SK-N-SH (cell line): ENCODE measurements at regions not wholly inside any gene's neighbourhood (a gene's known extent, or its start where the extent isn't known, plus 50 kb on each side); places are given as distances from the start of the nearest gene placed in this dataset.
A peak's percentile ranks its signal among the peaks of the same experiment; 100 is the strongest.

Experiments used
- CHD2 ChIP-seq: fragments of 150-350 bp; IDR thresholded peaks from 2 replicates; pipeline ENCODE4 v1.6.1; 2018; ENCODE audit warnings: low read length; ENCODE audit not compliant: partially characterized antibody
- EP300 ChIP-seq, 2 experiments: IDR thresholded peaks; 2 replicates each; pipeline versions ENCODE4 v1.4.0 to v1.6.1; 2012; ENCODE audit warnings: borderline replicate concordance in 1 of 2, low read depth in 1 of 2, low read length in 1 of 2
- FOXM1 ChIP-seq: IDR thresholded peaks from 2 replicates; pipeline ENCODE4 v1.4.0; 2012; ENCODE audit warnings: low read depth, mild to moderate bottlenecking
- GATA2 ChIP-seq: sonication (generic); formaldehyde crosslinking; IDR thresholded peaks from 2 replicates; pipeline ENCODE4 v1.5.0; 2020; ENCODE audit warnings: mild to moderate bottlenecking, missing genetic modification reagents
- MEF2A ChIP-seq: IDR thresholded peaks from 2 replicates; pipeline ENCODE4 v1.4.0; 2012; ENCODE audit warnings: low read depth, borderline replicate concordance
- MXI1 ChIP-seq: IDR thresholded peaks from 2 replicates; pipeline ENCODE4 v1.6.1; 2012; ENCODE audit warnings: mild to moderate bottlenecking, low read depth, low read length, improper control_type of control experiment
- NRF1 ChIP-seq: IDR thresholded peaks from 2 replicates; pipeline ENCODE4 v1.6.1; 2012; ENCODE audit warnings: low read depth, mild to moderate bottlenecking, low read length
- POLR2AphosphoS5 ChIP-seq: IDR thresholded peaks from 2 replicates; pipeline ENCODE4 v1.6.1; 2012; ENCODE audit warnings: low read depth, low read length
- RAD21 ChIP-seq: IDR thresholded peaks from 2 replicates; pipeline ENCODE4 v1.6.1; 2012; ENCODE audit warnings: mild to moderate bottlenecking, low read length
- SIN3A ChIP-seq: IDR thresholded peaks from 2 replicates; pipeline ENCODE4 v1.6.1; 2012; ENCODE audit warnings: low read depth, mild to moderate bottlenecking, low read length, moderate library complexity, borderline replicate concordance
- TEAD4 ChIP-seq: IDR thresholded peaks from 2 replicates; pipeline ENCODE4 v1.4.0; 2012; ENCODE audit warnings: mild to moderate bottlenecking, borderline replicate concordance; ENCODE audit not compliant: insufficient read depth
- USF2 ChIP-seq: fragments of 150-350 bp; IDR thresholded peaks from 2 replicates; pipeline ENCODE4 v1.6.1; 2017; ENCODE audit warnings: antibody characterized with exemption, low read length, low read depth, borderline replicate concordance
- ZBTB33 ChIP-seq: IDR thresholded peaks from 2 replicates; pipeline ENCODE4 v1.4.0; 2012; ENCODE audit warnings: low read depth, borderline replicate concordance
- TF ChIP-seq, protein P1 (sequence below): IDR thresholded peaks from 2 replicates; pipeline ENCODE4 v1.6.1; 2012; ENCODE audit warnings: mild to moderate bottlenecking, low read depth, low read length, moderate library complexity
- TF ChIP-seq, protein P2 (sequence below): fragments of 200-600 bp; sonication (generic); IDR thresholded peaks from 2 replicates; pipeline ENCODE4 v1.6.1; 2017; ENCODE audit warnings: antibody characterized with exemption, mild to moderate bottlenecking, moderate library complexity

GRCh38 chr5:82332886-82333615 lies 54.9 kb upstream of the RPS23 start (continued):
- TF ChIP-seq, protein P1, sequence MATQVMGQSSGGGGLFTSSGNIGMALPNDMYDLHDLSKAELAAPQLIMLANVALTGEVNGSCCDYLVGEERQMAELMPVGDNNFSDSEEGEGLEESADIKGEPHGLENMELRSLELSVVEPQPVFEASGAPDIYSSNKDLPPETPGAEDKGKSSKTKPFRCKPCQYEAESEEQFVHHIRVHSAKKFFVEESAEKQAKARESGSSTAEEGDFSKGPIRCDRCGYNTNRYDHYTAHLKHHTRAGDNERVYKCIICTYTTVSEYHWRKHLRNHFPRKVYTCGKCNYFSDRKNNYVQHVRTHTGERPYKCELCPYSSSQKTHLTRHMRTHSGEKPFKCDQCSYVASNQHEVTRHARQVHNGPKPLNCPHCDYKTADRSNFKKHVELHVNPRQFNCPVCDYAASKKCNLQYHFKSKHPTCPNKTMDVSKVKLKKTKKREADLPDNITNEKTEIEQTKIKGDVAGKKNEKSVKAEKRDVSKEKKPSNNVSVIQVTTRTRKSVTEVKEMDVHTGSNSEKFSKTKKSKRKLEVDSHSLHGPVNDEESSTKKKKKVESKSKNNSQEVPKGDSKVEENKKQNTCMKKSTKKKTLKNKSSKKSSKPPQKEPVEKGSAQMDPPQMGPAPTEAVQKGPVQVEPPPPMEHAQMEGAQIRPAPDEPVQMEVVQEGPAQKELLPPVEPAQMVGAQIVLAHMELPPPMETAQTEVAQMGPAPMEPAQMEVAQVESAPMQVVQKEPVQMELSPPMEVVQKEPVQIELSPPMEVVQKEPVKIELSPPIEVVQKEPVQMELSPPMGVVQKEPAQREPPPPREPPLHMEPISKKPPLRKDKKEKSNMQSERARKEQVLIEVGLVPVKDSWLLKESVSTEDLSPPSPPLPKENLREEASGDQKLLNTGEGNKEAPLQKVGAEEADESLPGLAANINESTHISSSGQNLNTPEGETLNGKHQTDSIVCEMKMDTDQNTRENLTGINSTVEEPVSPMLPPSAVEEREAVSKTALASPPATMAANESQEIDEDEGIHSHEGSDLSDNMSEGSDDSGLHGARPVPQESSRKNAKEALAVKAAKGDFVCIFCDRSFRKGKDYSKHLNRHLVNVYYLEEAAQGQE = no peak
- TF ChIP-seq POLR2AphosphoS5 (peak; percentile 68; the same call in 1 of the 2 replicates), GATA2 (peak; percentile 39; the same call in 1 of the 2 replicates), RAD21 (no peak), EP300 (IDR thresholded peaks at IDR 0.05; ENCODE audit: borderline replicate concordance in 1 of 2, low read depth in 1 of 2, low read length in 1 of 2) (peak; percentile 37 to 88; a peak in 3 of 4 replicates), ZBTB33 (0 out of 2 replicates have a peak, but pooled peaks have one; percentile 28), TEAD4 (peak; percentile 57; the same call in 1 of the 2 replicates), USF2 (no peak), NRF1 (no peak), MEF2A (peak; percentile 67), SIN3A (no peak), CHD2 (no peak), MXI1 (no peak), FOXM1 (peak; percentile 77; the same call in 1 of the 2 replicates)
- TF ChIP-seq, protein P2, sequence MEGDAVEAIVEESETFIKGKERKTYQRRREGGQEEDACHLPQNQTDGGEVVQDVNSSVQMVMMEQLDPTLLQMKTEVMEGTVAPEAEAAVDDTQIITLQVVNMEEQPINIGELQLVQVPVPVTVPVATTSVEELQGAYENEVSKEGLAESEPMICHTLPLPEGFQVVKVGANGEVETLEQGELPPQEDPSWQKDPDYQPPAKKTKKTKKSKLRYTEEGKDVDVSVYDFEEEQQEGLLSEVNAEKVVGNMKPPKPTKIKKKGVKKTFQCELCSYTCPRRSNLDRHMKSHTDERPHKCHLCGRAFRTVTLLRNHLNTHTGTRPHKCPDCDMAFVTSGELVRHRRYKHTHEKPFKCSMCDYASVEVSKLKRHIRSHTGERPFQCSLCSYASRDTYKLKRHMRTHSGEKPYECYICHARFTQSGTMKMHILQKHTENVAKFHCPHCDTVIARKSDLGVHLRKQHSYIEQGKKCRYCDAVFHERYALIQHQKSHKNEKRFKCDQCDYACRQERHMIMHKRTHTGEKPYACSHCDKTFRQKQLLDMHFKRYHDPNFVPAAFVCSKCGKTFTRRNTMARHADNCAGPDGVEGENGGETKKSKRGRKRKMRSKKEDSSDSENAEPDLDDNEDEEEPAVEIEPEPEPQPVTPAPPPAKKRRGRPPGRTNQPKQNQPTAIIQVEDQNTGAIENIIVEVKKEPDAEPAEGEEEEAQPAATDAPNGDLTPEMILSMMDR = no peak
- TF ChIP-seq, all 33 proteins: peak for 14
